ENCODE measurements at regions not wholly inside any gene's neighbourhood (a gene's known extent, or its start where the extent isn't known, plus 50 kb on each side); places are given as distances from the start of the nearest gene placed in this dataset.
"Not testable (repeated sequence)": the region's sequence is repeated elsewhere in the genome, so short reads cannot be mapped to it uniquely, and the experiment has no call there.

GRCh38 chr10:61047081-61047480 lies 103.1 kb upstream of the RHOBTB1 start:
- no peak for DNase-seq (ENCODE audit: low spot score)

GRCh38 chr10:61045480-61045879 lies 101.5 kb upstream of the RHOBTB1 start:
- DNase-seq (ENCODE audit: low spot score): not testable (repeated sequence)

GRCh38 chr10:61042533-61042932 lies 98.5 kb upstream of the RHOBTB1 start:
- DNase-seq (ENCODE audit: low spot score): no peak

- DNase-seq (ENCODE audit: low spot score): no peak
These were observed 96.5 kb upstream of the RHOBTB1 start for GRCh38 chr10:61040399-61041016.

- no peak for DNase-seq (ENCODE audit: low spot score)
These were observed 95.9 kb upstream of the RHOBTB1 start for GRCh38 chr10:61039868-61040267.

GRCh38 chr10:61037261-61037830 lies 93.4 kb upstream of the RHOBTB1 start:
- not testable (repeated sequence) for DNase-seq (ENCODE audit: low spot score)

- not testable (repeated sequence) for DNase-seq (ENCODE audit: low spot score)
These were observed 92.2 kb upstream of the RHOBTB1 start for GRCh38 chr10:61036148-61036547.

- DNase-seq (ENCODE audit: low spot score): no peak
These were observed 87.4 kb upstream of the RHOBTB1 start for GRCh38 chr10:61031341-61031740.

GRCh38 chr10:61029411-61029810 lies 85.4 kb upstream of the RHOBTB1 start:
- no peak for DNase-seq (ENCODE audit: low spot score)

GRCh38 chr10:61028861-61029361 lies 84.9 kb upstream of the RHOBTB1 start:
- no peak for DNase-seq (ENCODE audit: low spot score)

GRCh38 chr10:61024856-61025201 lies 80.8 kb upstream of the RHOBTB1 start:
- DNase-seq (ENCODE audit: low spot score): peak; percentile 60

GRCh38 chr10:61024151-61024855 lies 80.3 kb upstream of the RHOBTB1 start:
- DNase-seq (ENCODE audit: low spot score): no peak

- no peak for DNase-seq (ENCODE audit: low spot score)
These were observed 79.1 kb upstream of the RHOBTB1 start for GRCh38 chr10:61023053-61023452.

- peak; percentile 63 for DNase-seq (ENCODE audit: low spot score)
These were observed 77.9 kb upstream of the RHOBTB1 start for GRCh38 chr10:61021926-61022325.

GRCh38 chr10:61020420-61021158 lies 76.6 kb upstream of the RHOBTB1 start:
- no peak for DNase-seq (ENCODE audit: low spot score)

- no peak for DNase-seq (ENCODE audit: low spot score)
These were observed 74.2 kb upstream of the RHOBTB1 start for GRCh38 chr10:61018146-61018545.

- DNase-seq (ENCODE audit: low spot score): no peak
These were observed 72.6 kb upstream of the RHOBTB1 start for GRCh38 chr10:61016630-61017029.

- no peak for DNase-seq (ENCODE audit: low spot score)
These were observed 72.0 kb upstream of the RHOBTB1 start for GRCh38 chr10:61016007-61016406.

- DNase-seq (ENCODE audit: low spot score): no peak
These were observed 66.9 kb upstream of the RHOBTB1 start for GRCh38 chr10:61010863-61011262.

- DNase-seq (ENCODE audit: low spot score): not testable (repeated sequence)
These were observed 59.1 kb upstream of the RHOBTB1 start for GRCh38 chr10:61003069-61003468.

GRCh38 chr10:61001731-61002122 lies 57.7 kb upstream of the RHOBTB1 start:
- no peak for DNase-seq (ENCODE audit: low spot score)

Measured in putamen (tissue), 1 donor.